ENCODE measurements at regions not wholly inside any gene's neighbourhood (a gene's known extent, or its start where the extent isn't known, plus 50 kb on each side); places are given as distances from the start of the nearest gene placed in this dataset.

DNA sequence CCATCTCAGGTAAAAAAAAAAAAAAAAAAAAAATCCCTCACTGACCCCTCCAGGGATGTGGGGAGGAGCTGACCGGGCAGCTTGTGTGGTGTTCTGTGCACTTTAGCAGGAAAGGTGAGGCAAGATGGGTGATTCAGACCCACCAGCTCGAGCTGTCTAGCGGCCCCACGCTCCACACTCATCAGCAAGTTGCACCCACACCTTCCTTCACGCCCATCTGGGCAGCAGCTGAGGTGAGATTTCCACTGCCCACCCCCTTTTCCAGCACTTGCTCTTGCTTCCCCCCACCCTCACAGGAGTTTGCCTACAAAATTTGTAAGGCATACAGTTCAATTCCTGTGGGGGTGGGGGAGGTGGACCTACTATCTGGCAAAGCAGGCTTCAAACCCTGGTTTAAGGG is 58.7 kb upstream of the ZNF354B start (continued):
- TF ChIP-seq SP1 (IDR thresholded peaks at IDR 0.05; ENCODE audit: low read depth, low read length) (no peak), GTF2F1 (IDR thresholded peaks at IDR 0.05; ENCODE audit: borderline replicate concordance, low read depth, low read length) (no peak), TBP (IDR thresholded peaks at IDR 0.05; ENCODE audit: low read depth, low read length) (no peak)

Measured in H1 (cell line).